ENCODE measurements at regions not wholly inside any gene's neighbourhood (a gene's known extent, or its start where the extent isn't known, plus 50 kb on each side); places are given as distances from the start of the nearest gene placed in this dataset.
A peak's percentile ranks its signal among the peaks of the same experiment; 100 is the strongest.

DNA sequence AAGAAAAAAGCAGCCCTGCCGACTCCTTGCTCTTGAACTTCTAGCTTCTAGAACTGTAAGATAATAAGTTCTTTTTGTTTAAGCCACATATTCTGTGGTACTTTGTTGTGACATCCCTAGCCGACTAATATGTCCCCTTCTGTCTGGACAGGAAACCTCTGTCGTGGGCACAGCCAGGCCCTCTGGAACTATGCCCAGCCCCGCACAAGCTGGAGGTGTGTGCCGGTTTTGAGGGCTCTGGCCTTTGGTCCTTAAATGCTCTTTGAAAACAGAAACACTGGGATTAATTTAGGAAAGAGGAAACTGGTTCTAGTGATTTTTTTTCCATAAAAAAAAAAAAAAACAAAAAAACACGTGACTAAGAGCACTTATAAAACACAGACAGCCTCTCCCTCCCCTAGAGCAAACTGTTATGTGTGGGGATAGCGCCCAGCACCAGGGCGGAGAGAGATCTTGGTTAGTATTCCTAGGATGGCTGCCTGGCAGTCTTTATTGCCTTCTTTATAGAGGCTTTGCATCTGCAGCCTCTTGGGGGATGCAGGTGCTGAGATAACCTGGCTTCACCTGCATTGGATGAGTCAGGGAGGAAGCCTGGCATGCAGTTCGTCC lies 244.3 kb downstream of the NFATC2 start:
- H3K9me3 Mint-ChIP-seq, result peaks cover 15% of the 10 kb centered on the region
- no peak for DNase-seq (ENCODE audit: low spot score)
- Histone ChIP-seq H3K4me3 (no peak overlapping the region), H3K79me2 (ENCODE audit: low read depth) (no peaks in the 10 kb centered on the region), H3K4me2 (no peak overlapping the region), H4K20me1 (ENCODE audit: low read depth) (no peaks in the 10 kb centered on the region), H3F3A (ENCODE audit: low read depth) (no peaks in the 10 kb centered on the region), H3K36me3 (no peaks in the 10 kb centered on the region), H3K4me1 (no peaks in the 10 kb centered on the region), H3K9ac (no peak overlapping the region), H2AFZ (replicated peaks) (no peak overlapping the region), H3K9me3 (ENCODE audit: low read depth) (peaks cover 2% of the 10 kb centered on the region), H3K27me3 (no peaks in the 10 kb centered on the region), H3K27ac (no peak overlapping the region)
- TF ChIP-seq EZH2phosphoT487 (IDR thresholded peaks at IDR 0.05) (no peak), EZH2 (IDR thresholded peaks at IDR 0.05) (no peak)
- TF ChIP-seq, protein P1, sequence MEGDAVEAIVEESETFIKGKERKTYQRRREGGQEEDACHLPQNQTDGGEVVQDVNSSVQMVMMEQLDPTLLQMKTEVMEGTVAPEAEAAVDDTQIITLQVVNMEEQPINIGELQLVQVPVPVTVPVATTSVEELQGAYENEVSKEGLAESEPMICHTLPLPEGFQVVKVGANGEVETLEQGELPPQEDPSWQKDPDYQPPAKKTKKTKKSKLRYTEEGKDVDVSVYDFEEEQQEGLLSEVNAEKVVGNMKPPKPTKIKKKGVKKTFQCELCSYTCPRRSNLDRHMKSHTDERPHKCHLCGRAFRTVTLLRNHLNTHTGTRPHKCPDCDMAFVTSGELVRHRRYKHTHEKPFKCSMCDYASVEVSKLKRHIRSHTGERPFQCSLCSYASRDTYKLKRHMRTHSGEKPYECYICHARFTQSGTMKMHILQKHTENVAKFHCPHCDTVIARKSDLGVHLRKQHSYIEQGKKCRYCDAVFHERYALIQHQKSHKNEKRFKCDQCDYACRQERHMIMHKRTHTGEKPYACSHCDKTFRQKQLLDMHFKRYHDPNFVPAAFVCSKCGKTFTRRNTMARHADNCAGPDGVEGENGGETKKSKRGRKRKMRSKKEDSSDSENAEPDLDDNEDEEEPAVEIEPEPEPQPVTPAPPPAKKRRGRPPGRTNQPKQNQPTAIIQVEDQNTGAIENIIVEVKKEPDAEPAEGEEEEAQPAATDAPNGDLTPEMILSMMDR (IDR thresholded peaks at IDR 0.05), result no peak
- no peaks in the 10 kb centered on the region for H3K4me1 Mint-ChIP-seq
- no peak overlapping the region for H3K4me3 Mint-ChIP-seq
- no peaks in the 10 kb centered on the region for H3K36me3 Mint-ChIP-seq
- no peak overlapping the region for H3K27ac Mint-ChIP-seq
- peaks cover 6% of the 10 kb centered on the region for H3K27me3 Mint-ChIP-seq (ENCODE audit: insufficient read depth, low read depth)

- Histone ChIP-seq H3F3A (ENCODE audit: low read depth) (peaks cover 2% of the 10 kb centered on the region), H3K9me3 (ENCODE audit: low read depth) (no peaks in the 10 kb centered on the region), H3K4me1 (no peaks in the 10 kb centered on the region), H4K20me1 (ENCODE audit: low read depth) (no peaks in the 10 kb centered on the region), H3K27me3 (no peaks in the 10 kb centered on the region), H3K4me3 (no peak overlapping the region), H3K79me2 (ENCODE audit: low read depth) (no peaks in the 10 kb centered on the region), H3K9ac (no peak overlapping the region), H3K36me3 (no peaks in the 10 kb centered on the region), H3K27ac (no peak overlapping the region), H2AFZ (replicated peaks) (no peak overlapping the region), H3K4me2 (no peak overlapping the region)
- no peak for DNase-seq (ENCODE audit: low spot score)
- peaks cover 4% of the 10 kb centered on the region for H3K9me3 Mint-ChIP-seq
- peaks cover 10% of the 10 kb centered on the region for H3K4me1 Mint-ChIP-seq
- TF ChIP-seq, protein P1 (IDR thresholded peaks at IDR 0.05), result no peak
- H3K27ac Mint-ChIP-seq, result no peak overlapping the region
- no peaks in the 10 kb centered on the region for H3K36me3 Mint-ChIP-seq
- H3K27me3 Mint-ChIP-seq (ENCODE audit: insufficient read depth, low read depth), result no peaks in the 10 kb centered on the region
- H3K4me3 Mint-ChIP-seq, result no peak overlapping the region
Measured at GRCh38 chr20:51287628-51288413, 254.7 kb downstream of the NFATC2 start.

DNA sequence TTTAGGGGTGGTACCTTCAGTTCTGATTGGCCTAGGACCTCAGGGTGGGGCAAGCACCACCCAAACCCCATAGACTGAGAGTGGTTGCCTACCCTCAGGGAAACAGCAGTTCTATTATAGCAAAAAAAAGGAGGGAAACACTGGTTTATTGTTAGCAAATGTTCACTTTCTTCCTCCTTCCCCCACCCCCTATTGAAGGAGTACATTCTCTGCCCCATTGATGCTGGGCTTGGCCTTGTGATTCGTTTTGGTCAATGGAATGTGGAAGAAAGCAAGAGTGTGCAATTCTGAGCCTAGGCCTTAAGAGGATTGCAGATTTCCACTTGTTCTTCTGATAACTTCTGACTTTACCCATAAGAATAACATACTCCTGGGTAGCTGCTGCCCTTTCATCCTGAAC lies 255.8 kb downstream of the NFATC2 start:
- no peak overlapping the region for H2AFZ ChIP-seq (replicated peaks)
- Mint-ChIP-seq H3K27me3 (ENCODE audit: insufficient read depth, low read depth) (no peaks in the 10 kb centered on the region), H3K36me3 (no peaks in the 10 kb centered on the region), H3K9me3 (peaks cover 4% of the 10 kb centered on the region), H3K4me3 (no peak overlapping the region), H3K27ac (peak overlapping the region; percentile 51), H3K4me1 (peaks cover 10% of the 10 kb centered on the region)
- no peak overlapping the region for H3K4me3 ChIP-seq
- no peak overlapping the region for H3K9ac ChIP-seq
- H3K4me1 ChIP-seq, result no peaks in the 10 kb centered on the region
- no peak overlapping the region for H3K27ac ChIP-seq
- TF ChIP-seq EZH2phosphoT487 (IDR thresholded peaks at IDR 0.05) (no peak), EZH2 (IDR thresholded peaks at IDR 0.05) (no peak)
- TF ChIP-seq, protein P1 (IDR thresholded peaks at IDR 0.05), result no peak
- no peaks in the 10 kb centered on the region for H3K79me2 ChIP-seq (ENCODE audit: low read depth)
- peaks cover 2% of the 10 kb centered on the region for H3F3A ChIP-seq (ENCODE audit: low read depth)
- no peak overlapping the region for H3K4me2 ChIP-seq
- H3K36me3 ChIP-seq, result no peaks in the 10 kb centered on the region
- H3K27me3 ChIP-seq, result no peaks in the 10 kb centered on the region
- no peak for DNase-seq (ENCODE audit: low spot score)
- H3K9me3 ChIP-seq (ENCODE audit: low read depth), result no peaks in the 10 kb centered on the region
- H4K20me1 ChIP-seq (ENCODE audit: low read depth), result no peaks in the 10 kb centered on the region
